Esophagus muscularis mucosa (tissue), 4 donors: ENCODE measurements at regions not wholly inside any gene's neighbourhood (a gene's known extent, or its start where the extent isn't known, plus 50 kb on each side); places are given as distances from the start of the nearest gene placed in this dataset.
"Not testable (repeated sequence)": the region's sequence is repeated elsewhere in the genome, so short reads cannot be mapped to it uniquely, and the experiment has no call there.

ENCODE experiments used
- EP300 ChIP-seq: sonication (generic); formaldehyde crosslinking; IDR thresholded peaks from one replicate; pipeline ENCODE4 v1.6.1; 2017; ENCODE audit warnings: antibody characterized with exemption
- POLR2A ChIP-seq: fragments of 450-650 bp; IDR thresholded peaks from one replicate; pipeline ENCODE4 v1.6.1; 2017; ENCODE audit warnings: antibody characterized with exemption, moderate library complexity, mild to moderate bottlenecking, low read depth
- POLR2AphosphoS5 ChIP-seq, 2 donors: sonication (generic); formaldehyde crosslinking; IDR thresholded peaks; one replicate each; pipeline ENCODE4 v1.6.1; 2017; ENCODE audit warnings: antibody characterized with exemption in 2 of 2
- TF ChIP-seq, protein P1 (sequence below), 3 experiments: fragments of 200-600 bp in 2 of 3; fragments of 450-650 bp in 1 of 3; sonication (generic) in 2 of 3; IDR thresholded peaks; one replicate each; pipeline ENCODE4 v1.5.1; 2017 to 2019; ENCODE audit warnings: antibody characterized with exemption in 3 of 3, mild to moderate bottlenecking in 2 of 3, moderate library complexity in 1 of 3

DNA sequence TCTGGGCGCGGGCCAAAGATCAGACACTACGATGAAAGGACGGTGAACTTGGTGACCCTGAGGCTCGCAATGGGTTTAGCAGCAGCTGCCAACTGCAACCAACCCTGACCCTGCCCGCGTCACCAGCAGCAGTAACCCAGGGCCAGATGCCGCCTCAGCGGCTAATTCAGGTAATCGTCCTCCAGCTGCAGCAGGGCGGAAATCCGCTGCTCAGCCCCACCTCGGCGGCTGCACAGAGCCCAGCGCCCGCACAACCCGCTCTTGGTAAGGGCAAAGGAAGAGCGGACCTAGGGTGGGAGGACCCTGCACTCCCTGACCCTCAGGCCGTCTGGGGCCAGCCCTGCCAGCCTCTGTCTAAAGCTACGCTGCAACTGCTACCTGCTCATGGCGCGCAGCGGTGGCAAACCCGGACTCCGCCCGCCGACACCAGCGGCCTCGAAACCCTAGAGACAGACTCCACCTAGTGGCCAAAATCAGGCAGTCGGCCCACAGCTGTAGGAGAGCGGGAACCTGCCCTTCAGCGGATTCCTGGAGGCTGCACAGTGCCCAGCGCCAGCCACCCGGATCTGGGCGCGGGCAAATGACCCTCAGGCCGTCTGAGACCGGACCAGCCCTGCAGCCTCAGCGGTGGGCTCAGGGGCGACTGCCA lies 87.5 kb downstream of the POTEB3 start:
- TF ChIP-seq, protein P1, sequence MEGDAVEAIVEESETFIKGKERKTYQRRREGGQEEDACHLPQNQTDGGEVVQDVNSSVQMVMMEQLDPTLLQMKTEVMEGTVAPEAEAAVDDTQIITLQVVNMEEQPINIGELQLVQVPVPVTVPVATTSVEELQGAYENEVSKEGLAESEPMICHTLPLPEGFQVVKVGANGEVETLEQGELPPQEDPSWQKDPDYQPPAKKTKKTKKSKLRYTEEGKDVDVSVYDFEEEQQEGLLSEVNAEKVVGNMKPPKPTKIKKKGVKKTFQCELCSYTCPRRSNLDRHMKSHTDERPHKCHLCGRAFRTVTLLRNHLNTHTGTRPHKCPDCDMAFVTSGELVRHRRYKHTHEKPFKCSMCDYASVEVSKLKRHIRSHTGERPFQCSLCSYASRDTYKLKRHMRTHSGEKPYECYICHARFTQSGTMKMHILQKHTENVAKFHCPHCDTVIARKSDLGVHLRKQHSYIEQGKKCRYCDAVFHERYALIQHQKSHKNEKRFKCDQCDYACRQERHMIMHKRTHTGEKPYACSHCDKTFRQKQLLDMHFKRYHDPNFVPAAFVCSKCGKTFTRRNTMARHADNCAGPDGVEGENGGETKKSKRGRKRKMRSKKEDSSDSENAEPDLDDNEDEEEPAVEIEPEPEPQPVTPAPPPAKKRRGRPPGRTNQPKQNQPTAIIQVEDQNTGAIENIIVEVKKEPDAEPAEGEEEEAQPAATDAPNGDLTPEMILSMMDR (IDR thresholded peaks at IDR 0.05), result not testable (repeated sequence)
- not testable (repeated sequence) for TF ChIP-seq POLR2A; POLR2AphosphoS5 (IDR thresholded peaks at IDR 0.05); EP300
